Liver (tissue), 8 donors: ENCODE measurements at regions not wholly inside any gene's neighbourhood (a gene's known extent, or its start where the extent isn't known, plus 50 kb on each side); places are given as distances from the start of the nearest gene placed in this dataset.

ENCODE experiments used
- DNase-seq: peaks from one replicate; pipeline ENCODE4 v3.0.0-alpha.2; 2017; ENCODE audit warnings: low spot score
- H3K27ac ChIP-seq, 2 donors: one replicate each; pipeline ENCODE4 v1.7.0; 2013; ENCODE audit warnings: inconsistent platforms in 2 of 2, low read length in 2 of 2, control low read depth in 1 of 2, low read depth in 1 of 2, mild to moderate bottlenecking in 1 of 2
- H3K27me3 ChIP-seq, 4 donors: one replicate each; pipeline versions ENCODE4 v1.6.1 to v1.7.0; 2013; ENCODE audit warnings: low read length in 3 of 4, inconsistent platforms in 1 of 4, mild to moderate bottlenecking in 1 of 4, moderate library complexity in 1 of 4; ENCODE audit not compliant: control insufficient read depth in 4 of 4, insufficient read depth in 4 of 4
- H3K36me3 ChIP-seq, 4 donors: one replicate each; pipeline versions ENCODE4 v1.6.1 to v1.7.0; 2013; ENCODE audit warnings: low read length in 3 of 4, mild to moderate bottlenecking in 3 of 4, low read depth in 1 of 4, moderate library complexity in 1 of 4; ENCODE audit not compliant: control insufficient read depth in 4 of 4, insufficient read depth in 3 of 4
- H3K4me1 ChIP-seq, 4 donors: one replicate each; pipeline versions ENCODE4 v1.6.1 to v1.7.0; 2013; ENCODE audit warnings: low read length in 3 of 4, mild to moderate bottlenecking in 3 of 4, moderate library complexity in 1 of 4; ENCODE audit not compliant: control insufficient read depth in 4 of 4, insufficient read depth in 4 of 4
- H3K4me3 ChIP-seq, 3 donors: one replicate each; pipeline versions ENCODE4 v1.6.1 to v1.7.0; 2013; ENCODE audit warnings: low read length in 3 of 3, control low read depth in 1 of 3, low read depth in 1 of 3, mild to moderate bottlenecking in 1 of 3
- H3K9ac ChIP-seq, 2 donors: one replicate each; pipeline ENCODE4 v1.7.0; 2013; ENCODE audit warnings: low read length in 2 of 2, mild to moderate bottlenecking in 2 of 2, moderate library complexity in 2 of 2, control low read depth in 1 of 2, low read depth in 1 of 2
- H3K9me3 ChIP-seq, 4 donors: one replicate each; pipeline versions ENCODE4 v1.6.1 to v1.7.0; 2013; ENCODE audit warnings: low read length in 3 of 4; ENCODE audit not compliant: control insufficient read depth in 4 of 4
- CTCF ChIP-seq: fragments of 150-350 bp; IDR thresholded peaks from 2 replicates; pipeline ENCODE4 v1.5.1; 2017; ENCODE audit warnings: improper control_type of control experiment, low read depth, low read length; ENCODE audit not compliant: missing input control
- FOXA2 ChIP-seq: IDR thresholded peaks from 2 replicates; pipeline ENCODE4 v1.6.1; 2016; ENCODE audit warnings: antibody characterized with exemption
- JUND ChIP-seq, 2 donors: IDR thresholded peaks; 2 replicates each; pipeline ENCODE4 v1.6.1; 2016; ENCODE audit warnings: antibody characterized with exemption in 2 of 2
- MAX ChIP-seq: IDR thresholded peaks from 2 replicates; pipeline ENCODE4 v1.6.1; 2016; ENCODE audit warnings: antibody characterized with exemption
- NR2F2 ChIP-seq: IDR thresholded peaks from 2 replicates; pipeline ENCODE4 v1.6.1; 2016; ENCODE audit warnings: antibody characterized with exemption
- REST ChIP-seq: IDR thresholded peaks from 2 replicates; pipeline ENCODE4 v1.6.1; 2016; ENCODE audit warnings: antibody characterized with exemption, mild to moderate bottlenecking
- RXRA ChIP-seq, 2 donors: IDR thresholded peaks; 2 replicates each; pipeline ENCODE4 v1.6.1; 2017 to 2018; ENCODE audit warnings: antibody characterized with exemption in 2 of 2, mild to moderate bottlenecking in 1 of 2
- SP1 ChIP-seq: IDR thresholded peaks from 2 replicates; pipeline ENCODE4 v1.6.1; 2018; ENCODE audit warnings: antibody characterized with exemption, mild to moderate bottlenecking
- TAF1 ChIP-seq: conservative IDR thresholded peaks from 2 replicates; pipeline ENCODE4 v1.6.1; 2016; ENCODE audit warnings: antibody characterized with exemption, mild to moderate bottlenecking
- YY1 ChIP-seq: IDR thresholded peaks from 2 replicates; pipeline ENCODE4 v1.6.1; 2016; ENCODE audit warnings: antibody characterized with exemption, mild to moderate bottlenecking
- ZBTB33 ChIP-seq: IDR thresholded peaks from 2 replicates; pipeline ENCODE4 v1.6.1; 2016; ENCODE audit warnings: antibody characterized with exemption
- WGBS: extraction: QIAGEN DNeasy Blood & Tissue Kit; methylation state at CpG from one replicate; pipeline ENCODE4 v1.1.7; 2013; 5-methylcytosine and 5-hydroxymethylcytosine counted together
- donor health status: healthy.
- donor health status: healthy.
- donor health status: healthy.
- donor health status: healthy.
- donor health status: healthy.

- no peak for TF ChIP-seq ZBTB33
- TF ChIP-seq NR2F2: no peak
- TF ChIP-seq SP1: no peak
- no peak for TF ChIP-seq RXRA (IDR thresholded peaks at IDR 0.05)
- TF ChIP-seq TAF1: no peak
- TF ChIP-seq FOXA2: no peak
Observed at GRCh38 chr4:187493661-187494060, 501.9 kb upstream of the ZFP42 start (continued).

- H3K36me3 ChIP-seq: no peaks in the 10 kb centered on the region
- peaks cover 0 to 3% (median 0%) of the 10 kb centered on the region in 4 donors for H3K27me3 ChIP-seq
- H3K4me1 ChIP-seq: no peaks in the 10 kb centered on the region
- TF ChIP-seq YY1 (no peak), JUND (IDR thresholded peaks at IDR 0.05) (no peak), ZBTB33 (no peak), RXRA (IDR thresholded peaks at IDR 0.05) (no peak), MAX (no peak), FOXA2 (no peak), CTCF (no peak), SP1 (no peak), REST (no peak)
- no peak overlapping the region for H3K4me3 ChIP-seq
- no peaks in the 10 kb centered on the region for H3K9me3 ChIP-seq
- no peak overlapping the region for H3K9ac ChIP-seq
- 70% methylated on average over 4 of the region's 4 CpGs for WGBS
- no peak overlapping the region for H3K27ac ChIP-seq
- no peak for DNase-seq
Observed at GRCh38 chr4:187499956-187500355, 495.6 kb upstream of the ZFP42 start.
